ENCODE measurements at regions not wholly inside any gene's neighbourhood (a gene's known extent, or its start where the extent isn't known, plus 50 kb on each side); places are given as distances from the start of the nearest gene placed in this dataset.

- Histone ChIP-seq H3K79me2 (replicated peaks; ENCODE audit: insufficient read depth, low read length) (no peaks in the 10 kb centered on the region), H3K9ac (ENCODE audit: low read length) (no peak overlapping the region), H3K4me3 (ENCODE audit: low read length) (no peak overlapping the region), H3K4me2 (ENCODE audit: low read length) (no peak overlapping the region), H3K27ac (ENCODE audit: low read length) (no peak overlapping the region), H3K9me2 (ENCODE audit: insufficient read depth, low read length) (no peaks in the 10 kb centered on the region), H3K27me3 (ENCODE audit: insufficient read depth, low read depth, low read length) (no peaks in the 10 kb centered on the region), H3F3A (ENCODE audit: insufficient read depth, low read length, poor library complexity, severe bottlenecking) (no peaks in the 10 kb centered on the region), H3K9me3 (ENCODE audit: low read length) (no peaks in the 10 kb centered on the region), H4K20me1 (ENCODE audit: insufficient read depth) (no peaks in the 10 kb centered on the region), H2AFZ (ENCODE audit: low read depth, low read length) (no peak overlapping the region), H3K36me3 (ENCODE audit: insufficient read depth, low read length) (no peaks in the 10 kb centered on the region)
- TF ChIP-seq SMC3 (conservative IDR thresholded peaks at IDR 0.05; ENCODE audit: poor library complexity) (no peak), RAD21 (conservative IDR thresholded peaks at IDR 0.05) (no peak), TAF1 (IDR thresholded peaks at IDR 0.05; ENCODE audit: low read depth) (no peak), CTCF (IDR thresholded peaks at IDR 0.05; ENCODE audit: poor library complexity, severe bottlenecking) (no peak), EP300 (conservative IDR thresholded peaks at IDR 0.05; ENCODE audit: poor library complexity, severe bottlenecking) (no peak), REST (IDR thresholded peaks at IDR 0.05; ENCODE audit: borderline replicate concordance) (no peak), MXI1 (conservative IDR thresholded peaks at IDR 0.05; ENCODE audit: poor library complexity, severe bottlenecking) (no peak), EZH2 (IDR thresholded peaks at IDR 0.05; ENCODE audit: borderline replicate concordance, insufficient read depth, low read length, poor library complexity, severe bottlenecking) (no peak), POLR2AphosphoS5 (IDR thresholded peaks at IDR 0.05) (no peak)
Measured at GRCh38 chr9:118306801-118307200, 602.6 kb downstream of the TLR4 start.

GRCh38 chr9:118313965-118314364, 609.8 kb downstream of the TLR4 start:
- Histone ChIP-seq H2AFZ (ENCODE audit: low read depth, low read length) (no peak overlapping the region), H4K20me1 (ENCODE audit: insufficient read depth) (no peaks in the 10 kb centered on the region), H3K9ac (ENCODE audit: low read length) (no peak overlapping the region), H3K27me3 (ENCODE audit: insufficient read depth, low read depth, low read length) (no peaks in the 10 kb centered on the region), H3K79me2 (replicated peaks; ENCODE audit: insufficient read depth, low read length) (no peaks in the 10 kb centered on the region), H3K27ac (ENCODE audit: low read length) (no peak overlapping the region), H3K9me2 (ENCODE audit: insufficient read depth, low read length) (no peaks in the 10 kb centered on the region), H3K36me3 (ENCODE audit: insufficient read depth, low read length) (no peaks in the 10 kb centered on the region), H3K4me2 (ENCODE audit: low read length) (no peak overlapping the region), H3K9me3 (ENCODE audit: low read length) (no peaks in the 10 kb centered on the region), H3K4me3 (ENCODE audit: low read length) (no peak overlapping the region), H3F3A (ENCODE audit: insufficient read depth, low read length, poor library complexity, severe bottlenecking) (no peaks in the 10 kb centered on the region)
- TF ChIP-seq REST (IDR thresholded peaks at IDR 0.05; ENCODE audit: borderline replicate concordance): no peak
- no peak for TF ChIP-seq TAF1 (IDR thresholded peaks at IDR 0.05; ENCODE audit: low read depth)
- no peak for TF ChIP-seq MXI1 (conservative IDR thresholded peaks at IDR 0.05; ENCODE audit: poor library complexity, severe bottlenecking)
- no peak for TF ChIP-seq CTCF (IDR thresholded peaks at IDR 0.05; ENCODE audit: poor library complexity, severe bottlenecking)
- TF ChIP-seq SMC3 (conservative IDR thresholded peaks at IDR 0.05; ENCODE audit: poor library complexity): no peak
- TF ChIP-seq EZH2 (IDR thresholded peaks at IDR 0.05; ENCODE audit: borderline replicate concordance, insufficient read depth, low read length, poor library complexity, severe bottlenecking): no peak

Measured in neural cell (in vitro differentiated cells).